ENCODE measurements at regions not wholly inside any gene's neighbourhood (a gene's known extent, or its start where the extent isn't known, plus 50 kb on each side); places are given as distances from the start of the nearest gene placed in this dataset.

DNA sequence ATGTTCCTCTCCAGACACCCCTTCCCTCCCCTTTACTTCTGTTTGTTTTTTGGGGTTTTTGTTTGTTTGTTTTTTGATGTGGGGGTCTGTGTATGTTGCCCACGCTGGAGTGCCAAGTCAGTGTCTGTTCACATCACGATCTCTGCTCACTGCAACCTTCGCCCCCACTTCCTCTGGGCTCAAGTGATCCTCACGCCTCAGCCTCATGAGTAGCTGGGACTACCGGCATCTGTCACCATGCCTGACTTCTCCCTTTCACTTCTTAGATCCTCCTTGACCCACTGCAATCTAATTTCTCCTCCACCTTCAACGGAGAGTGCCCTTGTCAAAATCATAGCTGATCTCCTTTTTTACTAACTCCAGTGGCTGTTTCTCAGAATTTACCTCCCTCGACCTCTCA lies 100.7 kb upstream of the KIF26B start:
- no peak for TF ChIP-seq EZH2 (IDR thresholded peaks at IDR 0.05)
- TF ChIP-seq POLR2AphosphoS5 (IDR thresholded peaks at IDR 0.05; ENCODE audit: borderline replicate concordance, low read depth, low read length), result no peak
- no peak for TF ChIP-seq FOXP2 (optimal IDR thresholded peaks at IDR 0.05; ENCODE audit: control extremely low read depth, extremely low read length, insufficient read depth)

All from SK-N-MC (cell line).